ENCODE measurements at regions not wholly inside any gene's neighbourhood (a gene's known extent, or its start where the extent isn't known, plus 50 kb on each side); places are given as distances from the start of the nearest gene placed in this dataset.
A peak's percentile ranks its signal among the peaks of the same experiment; 100 is the strongest.

GRCh38 chr10:130769146-130770017 is 542.1 kb downstream of the TCERG1L start:
- peaks cover 0 to 3% (median 0%) of the 10 kb centered on the region in 3 donors for H3K9me3 ChIP-seq (ENCODE audit: control insufficient read depth in 2 of 3, insufficient read depth in 1 of 3, low read length in 3 of 3)
- no peak for FAIRE-seq
- H3K4me3 ChIP-seq (ENCODE audit: low read length in 3 of 3) = no peak overlapping the region
- DNase-seq = peak in 1 of 5 donors; percentile 40
- intact Hi-C loops (cut with DNase I) = no loop called here
- no peaks in the 10 kb centered on the region for H3K4me1 ChIP-seq (ENCODE audit: control insufficient read depth in 2 of 3, insufficient read depth in 2 of 3, low read depth in 1 of 3, low read length in 3 of 3)
- no peak overlapping the region for H3K27ac ChIP-seq (ENCODE audit: low read depth in 2 of 2, low read length in 2 of 2)
- no peaks in the 10 kb centered on the region for H3K27me3 ChIP-seq (ENCODE audit: control insufficient read depth, insufficient read depth, low read length)
- no peak for TF ChIP-seq CTCF (IDR thresholded peaks at IDR 0.05; ENCODE audit: borderline replicate concordance, extremely low read depth, insufficient read depth)
- H3K36me3 ChIP-seq (ENCODE audit: control insufficient read depth in 2 of 3, insufficient read depth in 3 of 3, low read length in 3 of 3) = no peaks in the 10 kb centered on the region
- no peak overlapping the region for H3K9ac ChIP-seq (ENCODE audit: low read length in 3 of 3)

GRCh38 chr10:130770018-130770630 is 541.4 kb downstream of the TCERG1L start:
- TF ChIP-seq CTCF (IDR thresholded peaks at IDR 0.05; ENCODE audit: borderline replicate concordance, extremely low read depth, insufficient read depth) = no peak
- H3K4me3 ChIP-seq (ENCODE audit: low read length in 3 of 3) = no peak overlapping the region
- DNase-seq = peak in 1 of 5 donors; percentile 53
- no peak overlapping the region for H3K9ac ChIP-seq (ENCODE audit: low read length in 3 of 3)
- no peaks in the 10 kb centered on the region for H3K27me3 ChIP-seq (ENCODE audit: control insufficient read depth, insufficient read depth, low read length)
- H3K36me3 ChIP-seq (ENCODE audit: control insufficient read depth in 2 of 3, insufficient read depth in 3 of 3, low read length in 3 of 3) = no peaks in the 10 kb centered on the region
- no peaks in the 10 kb centered on the region for H3K4me1 ChIP-seq (ENCODE audit: control insufficient read depth in 2 of 3, insufficient read depth in 2 of 3, low read depth in 1 of 3, low read length in 3 of 3)
- no peak for FAIRE-seq
- peaks cover 0 to 3% (median 0%) of the 10 kb centered on the region in 3 donors for H3K9me3 ChIP-seq (ENCODE audit: control insufficient read depth in 2 of 3, insufficient read depth in 1 of 3, low read length in 3 of 3)
- intact Hi-C loops (cut with DNase I) = no loop called here
- H3K27ac ChIP-seq (ENCODE audit: low read depth in 2 of 2, low read length in 2 of 2) = no peak overlapping the region

- FAIRE-seq (no peak), DNase-seq (peak in 1 of 5 donors; percentile 40)
- intact Hi-C loops (cut with DNase I) = no loop called here
- Histone ChIP-seq H3K27ac (ENCODE audit: low read depth in 2 of 2, low read length in 2 of 2) (no peak overlapping the region), H3K36me3 (ENCODE audit: control insufficient read depth in 2 of 3, insufficient read depth in 3 of 3, low read length in 3 of 3) (no peaks in the 10 kb centered on the region), H3K9ac (ENCODE audit: low read length in 3 of 3) (no peak overlapping the region), H3K4me3 (ENCODE audit: low read length in 3 of 3) (no peak overlapping the region), H3K9me3 (ENCODE audit: control insufficient read depth in 2 of 3, insufficient read depth in 1 of 3, low read length in 3 of 3) (peaks cover 0 to 3% (median 0%) of the 10 kb centered on the region in 3 donors), H3K4me1 (ENCODE audit: control insufficient read depth in 2 of 3, insufficient read depth in 2 of 3, low read depth in 1 of 3, low read length in 3 of 3) (no peaks in the 10 kb centered on the region), H3K27me3 (ENCODE audit: control insufficient read depth, insufficient read depth, low read length) (no peaks in the 10 kb centered on the region)
- no peak for TF ChIP-seq CTCF (IDR thresholded peaks at IDR 0.05; ENCODE audit: borderline replicate concordance, extremely low read depth, insufficient read depth)
Measured at GRCh38 chr10:130771491-130771946, 540.0 kb downstream of the TCERG1L start.
